ENCODE measurements at regions not wholly inside any gene's neighbourhood (a gene's known extent, or its start where the extent isn't known, plus 50 kb on each side); places are given as distances from the start of the nearest gene placed in this dataset.

- Histone ChIP-seq H3K9me3 (ENCODE audit: control insufficient read depth in 1 of 2, insufficient read depth in 1 of 2, low read length in 2 of 2) (peaks cover 0 to 8% of the 10 kb centered on the region in 2 experiments), H3K4me3 (ENCODE audit: low read length) (no peak overlapping the region), H3K4me1 (ENCODE audit: insufficient read depth, low read length) (no peaks in the 10 kb centered on the region), H3K27ac (ENCODE audit: low read depth in 1 of 2, low read length in 2 of 2) (no peak overlapping the region), H3K27me3 (ENCODE audit: control insufficient read depth in 1 of 2, insufficient read depth in 2 of 2, low read length in 2 of 2) (no peaks in the 10 kb centered on the region), H3K36me3 (ENCODE audit: insufficient read depth, low read length) (no peaks in the 10 kb centered on the region)
- Mint-ChIP-seq H3K36me3 (ENCODE audit: low read depth) (no peaks in the 10 kb centered on the region), H3K4me3 (no peak overlapping the region), H3K27me3 (no peaks in the 10 kb centered on the region), H3K9me3 (no peaks in the 10 kb centered on the region), H3K4me1 (ENCODE audit: low read depth) (no peaks in the 10 kb centered on the region), H3K27ac (no peak overlapping the region)
- CTCF ChIA-PET: no interaction called here
- no peak for ATAC-seq (ENCODE audit: poor library complexity)
- POLR2A ChIA-PET: no interaction called here
- no peak for DNase-seq
- intact Hi-C loops (cut with DNase I, micrococcal nuclease): no loop called here
- no peak for TF ChIP-seq CTCF (IDR thresholded peaks at IDR 0.05)
These were observed 630.8 kb upstream of the KIF2B start for GRCh38 chr17:53191878-53192277.

- intact Hi-C loops (cut with DNase I, micrococcal nuclease): no loop called here
- Histone ChIP-seq H3K36me3 (ENCODE audit: insufficient read depth, low read length) (no peaks in the 10 kb centered on the region), H3K27me3 (ENCODE audit: control insufficient read depth in 1 of 2, insufficient read depth in 2 of 2, low read length in 2 of 2) (no peaks in the 10 kb centered on the region), H3K4me1 (ENCODE audit: insufficient read depth, low read length) (no peaks in the 10 kb centered on the region), H3K27ac (ENCODE audit: low read depth in 1 of 2, low read length in 2 of 2) (no peak overlapping the region), H3K4me3 (ENCODE audit: low read length) (no peak overlapping the region), H3K9me3 (ENCODE audit: control insufficient read depth in 1 of 2, insufficient read depth in 1 of 2, low read length in 2 of 2) (peaks cover 0 to 11% of the 10 kb centered on the region in 2 experiments)
- no peak for ATAC-seq (ENCODE audit: poor library complexity)
- ChIA-PET POLR2A (no interaction called here), CTCF (no interaction called here)
- TF ChIP-seq CTCF (IDR thresholded peaks at IDR 0.05): no peak
- Mint-ChIP-seq H3K27me3 (no peaks in the 10 kb centered on the region), H3K36me3 (ENCODE audit: low read depth) (no peaks in the 10 kb centered on the region), H3K27ac (no peak overlapping the region), H3K4me3 (no peak overlapping the region), H3K9me3 (peaks cover 16% of the 10 kb centered on the region), H3K4me1 (ENCODE audit: low read depth) (no peaks in the 10 kb centered on the region)
- DNase-seq: no peak
These were observed 636.7 kb upstream of the KIF2B start for GRCh38 chr17:53186001-53186400.

GRCh38 chr17:53176629-53177028, 646.1 kb upstream of the KIF2B start:
- Histone ChIP-seq H3K4me1 (ENCODE audit: insufficient read depth, low read length) (no peaks in the 10 kb centered on the region), H3K4me3 (ENCODE audit: low read length) (no peak overlapping the region), H3K9me3 (ENCODE audit: control insufficient read depth in 1 of 2, insufficient read depth in 1 of 2, low read length in 2 of 2) (no peaks in the 10 kb centered on the region), H3K27ac (ENCODE audit: low read depth in 1 of 2, low read length in 2 of 2) (no peak overlapping the region), H3K36me3 (ENCODE audit: insufficient read depth, low read length) (no peaks in the 10 kb centered on the region), H3K27me3 (ENCODE audit: control insufficient read depth in 1 of 2, insufficient read depth in 2 of 2, low read length in 2 of 2) (no peaks in the 10 kb centered on the region)
- no peaks in the 10 kb centered on the region for H3K4me1 Mint-ChIP-seq (ENCODE audit: low read depth)
- POLR2A ChIA-PET: no interaction called here
- no peaks in the 10 kb centered on the region for H3K36me3 Mint-ChIP-seq (ENCODE audit: low read depth)
- no peak overlapping the region for H3K27ac Mint-ChIP-seq
- intact Hi-C loops (cut with DNase I, micrococcal nuclease): no loop called here
- TF ChIP-seq CTCF (IDR thresholded peaks at IDR 0.05): no peak
- DNase-seq: no peak
- H3K9me3 Mint-ChIP-seq: peaks cover 6% of the 10 kb centered on the region
- CTCF ChIA-PET: no interaction called here
- H3K4me3 Mint-ChIP-seq: no peak overlapping the region
- no peaks in the 10 kb centered on the region for H3K27me3 Mint-ChIP-seq
- ATAC-seq (ENCODE audit: poor library complexity): no peak
